Tibial nerve (tissue), 4 donors: ENCODE measurements at regions not wholly inside any gene's neighbourhood (a gene's known extent, or its start where the extent isn't known, plus 50 kb on each side); places are given as distances from the start of the nearest gene placed in this dataset.

Experiments used
- CTCF ChIP-seq, 5 experiments: fragments of 200-600 bp in 3 of 5; fragments of 450-650 bp in 2 of 5; sonication (generic) in 3 of 5; IDR thresholded peaks; one replicate each; pipeline ENCODE4 v1.5.1; 2016 to 2019; ENCODE audit warnings: antibody characterized with exemption in 5 of 5, mild to moderate bottlenecking in 3 of 5, moderate library complexity in 2 of 5
- EP300 ChIP-seq, 2 donors: sonication (generic); formaldehyde crosslinking; IDR thresholded peaks; one replicate each; pipeline ENCODE4 v1.6.1; 2017; ENCODE audit warnings: antibody characterized with exemption in 2 of 2, mild to moderate bottlenecking in 1 of 2
- POLR2A ChIP-seq, 2 donors: fragments of 450-650 bp; IDR thresholded peaks; one replicate each; pipeline ENCODE4 v1.6.1; 2017; ENCODE audit warnings: antibody characterized with exemption in 2 of 2, mild to moderate bottlenecking in 2 of 2, moderate library complexity in 2 of 2

GRCh38 chr4:154960476-154960875, 179.4 kb downstream of the RBM46 start:
- no peak for TF ChIP-seq CTCF (IDR thresholded peaks at IDR 0.05)
- TF ChIP-seq POLR2A (IDR thresholded peaks at IDR 0.05), result no peak
- no peak for TF ChIP-seq EP300 (IDR thresholded peaks at IDR 0.05)
